ENCODE measurements at regions not wholly inside any gene's neighbourhood (a gene's known extent, or its start where the extent isn't known, plus 50 kb on each side); places are given as distances from the start of the nearest gene placed in this dataset.

GRCh38 chr4:23999714-24000469 lies 110.0 kb upstream of the PPARGC1A start:
- H3K27me3 ChIP-seq = no peaks in the 10 kb centered on the region
- no peak overlapping the region for H3K4me3 ChIP-seq
- H3K4me1 ChIP-seq = no peaks in the 10 kb centered on the region
- TF ChIP-seq CTCF (IDR thresholded peaks at IDR 0.05) = no peak
- TF ChIP-seq POLR2A (IDR thresholded peaks at IDR 0.05) = no peak
- 60 to 65% methylated on average over 17 of the region's 17 CpGs for WGBS, 2 donors
- no peak for ATAC-seq
- H3K27ac ChIP-seq = no peak overlapping the region
- H3K9me3 ChIP-seq = no peaks in the 10 kb centered on the region
- no peaks in the 10 kb centered on the region for H3K36me3 ChIP-seq (replicated peaks in 1 of 2; ENCODE audit: insufficient read depth in 1 of 2, low read depth in 2 of 2)
- intact Hi-C loops (cut with DNase I) = no loop called here
- DNase-seq = no peak

GRCh38 chr4:23993373-23993772 lies 103.5 kb upstream of the PPARGC1A start:
- Histone ChIP-seq H3K9me3 (no peaks in the 10 kb centered on the region), H3K4me1 (no peaks in the 10 kb centered on the region), H3K36me3 (replicated peaks in 1 of 2; ENCODE audit: insufficient read depth in 1 of 2, low read depth in 2 of 2) (no peaks in the 10 kb centered on the region), H3K4me3 (no peak overlapping the region), H3K27ac (no peak overlapping the region), H3K27me3 (no peaks in the 10 kb centered on the region)
- DNase-seq (no peak), ATAC-seq (no peak)
- no peak for TF ChIP-seq POLR2A (IDR thresholded peaks at IDR 0.05)
- TF ChIP-seq CTCF (IDR thresholded peaks at IDR 0.05) = no peak
- intact Hi-C loops (cut with DNase I) = no loop called here
- 28 to 38% methylated on average over 1 of the region's 1 CpG for WGBS, 2 donors

DNA sequence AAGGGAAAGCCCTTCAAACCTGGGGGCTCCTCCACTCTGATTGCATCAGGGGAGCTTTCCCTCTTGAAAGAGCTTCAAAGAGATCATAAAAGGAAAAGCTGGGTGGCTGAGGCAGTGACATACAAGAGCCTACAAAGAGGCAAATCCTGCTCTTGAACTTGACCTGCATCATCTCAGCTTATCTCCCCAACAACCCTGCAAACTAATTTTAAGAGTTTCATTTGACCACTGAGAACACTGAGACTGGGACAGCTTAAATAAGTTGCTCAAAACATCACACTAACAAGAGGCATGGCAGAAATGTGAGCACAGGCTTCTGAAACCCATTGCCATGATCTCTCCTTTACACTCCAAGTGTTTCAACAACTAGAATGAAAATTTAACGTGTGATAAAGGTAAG lies 101.6 kb upstream of the PPARGC1A start:
- no peak overlapping the region for H3K4me3 ChIP-seq
- intact Hi-C loops (cut with DNase I) = no loop called here
- no peaks in the 10 kb centered on the region for H3K4me1 ChIP-seq
- no peaks in the 10 kb centered on the region for H3K27me3 ChIP-seq
- ATAC-seq (no peak), DNase-seq (no peak)
- no peak overlapping the region for H3K27ac ChIP-seq
- no peaks in the 10 kb centered on the region for H3K9me3 ChIP-seq
- WGBS, 2 donors = 38 to 40% methylated on average over 1 of the region's 1 CpG
- TF ChIP-seq POLR2A (IDR thresholded peaks at IDR 0.05) (no peak), CTCF (IDR thresholded peaks at IDR 0.05) (no peak)
- H3K36me3 ChIP-seq (replicated peaks in 1 of 2; ENCODE audit: insufficient read depth in 1 of 2, low read depth in 2 of 2) = no peaks in the 10 kb centered on the region

GRCh38 chr4:23986270-23986669 lies 96.4 kb upstream of the PPARGC1A start:
- no peak for DNase-seq
- WGBS, 2 donors = 37 to 41% methylated on average over 5 of the region's 5 CpGs

More at GRCh38 chr4:23986270-23986669, 96.4 kb upstream of the PPARGC1A start:
- H3K27me3 ChIP-seq = no peaks in the 10 kb centered on the region
- H3K27ac ChIP-seq = no peak overlapping the region
- no peaks in the 10 kb centered on the region for H3K36me3 ChIP-seq (replicated peaks in 1 of 2; ENCODE audit: insufficient read depth in 1 of 2, low read depth in 2 of 2)
- intact Hi-C loops (cut with DNase I) = no loop called here
- H3K4me1 ChIP-seq = no peaks in the 10 kb centered on the region
- TF ChIP-seq POLR2A (IDR thresholded peaks at IDR 0.05) (no peak), CTCF (IDR thresholded peaks at IDR 0.05) (no peak)
- H3K9me3 ChIP-seq = no peaks in the 10 kb centered on the region
- ATAC-seq = no peak
- no peak overlapping the region for H3K4me3 ChIP-seq
